GM18511 (cell line): ENCODE measurements at regions not wholly inside any gene's neighbourhood (a gene's known extent, or its start where the extent isn't known, plus 50 kb on each side); places are given as distances from the start of the nearest gene placed in this dataset.
"Not testable (repeated sequence)": the region's sequence is repeated elsewhere in the genome, so short reads cannot be mapped to it uniquely, and the experiment has no call there.

Experiments
- ATAC-seq: cut with Tn5 transposase; IDR thresholded peaks from one replicate; pipeline ENCODE4 v1.9.1; 2021; ENCODE audit warnings: mild to moderate bottlenecking, moderate library complexity; ENCODE audit not compliant: unreplicated experiment

- ATAC-seq = no peak
These were observed 235.4 kb upstream of the IRAK1BP1 start for GRCh38 chr6:78631976-78632375.

- no peak for ATAC-seq
These were observed 227.9 kb upstream of the IRAK1BP1 start for GRCh38 chr6:78639111-78640110.

- not testable (repeated sequence) for ATAC-seq
These were observed 223.4 kb upstream of the IRAK1BP1 start for GRCh38 chr6:78643976-78644375.

- ATAC-seq = not testable (repeated sequence)
These were observed 220.6 kb upstream of the IRAK1BP1 start for GRCh38 chr6:78646542-78647415.

GRCh38 chr6:78665819-78666218 lies 201.5 kb upstream of the IRAK1BP1 start:
- not testable (repeated sequence) for ATAC-seq

- no peak for ATAC-seq
These were observed 200.6 kb upstream of the IRAK1BP1 start for GRCh38 chr6:78666764-78667163.

GRCh38 chr6:78670156-78670555 lies 197.2 kb upstream of the IRAK1BP1 start:
- no peak for ATAC-seq

GRCh38 chr6:78670802-78671201 lies 196.5 kb upstream of the IRAK1BP1 start:
- no peak for ATAC-seq

GRCh38 chr6:78676069-78677007 lies 191.0 kb upstream of the IRAK1BP1 start:
- not testable (repeated sequence) for ATAC-seq

GRCh38 chr6:78688668-78689067 lies 178.7 kb upstream of the IRAK1BP1 start:
- no peak for ATAC-seq

GRCh38 chr6:78693835-78694234 lies 173.5 kb upstream of the IRAK1BP1 start:
- ATAC-seq = no peak

GRCh38 chr6:78694628-78695027 lies 172.7 kb upstream of the IRAK1BP1 start:
- ATAC-seq = not testable (repeated sequence)

- ATAC-seq = no peak
These were observed 166.4 kb upstream of the IRAK1BP1 start for GRCh38 chr6:78700991-78701390.

- ATAC-seq = no peak
These were observed 165.9 kb upstream of the IRAK1BP1 start for GRCh38 chr6:78701407-78701806.

- no peak for ATAC-seq
These were observed 158.3 kb upstream of the IRAK1BP1 start for GRCh38 chr6:78709021-78709420.

GRCh38 chr6:78713564-78713963 lies 153.8 kb upstream of the IRAK1BP1 start:
- ATAC-seq = no peak

GRCh38 chr6:78744144-78744543 lies 123.2 kb upstream of the IRAK1BP1 start:
- ATAC-seq = no peak

GRCh38 chr6:78746457-78746856 lies 120.9 kb upstream of the IRAK1BP1 start:
- ATAC-seq = no peak

- no peak for ATAC-seq
These were observed 118.0 kb upstream of the IRAK1BP1 start for GRCh38 chr6:78749326-78749725.

- not testable (repeated sequence) for ATAC-seq
These were observed 109.0 kb upstream of the IRAK1BP1 start for GRCh38 chr6:78758297-78758798.
